GM19240 (cell line): ENCODE measurements at regions not wholly inside any gene's neighbourhood (a gene's known extent, or its start where the extent isn't known, plus 50 kb on each side); places are given as distances from the start of the nearest gene placed in this dataset.
"Not testable (repeated sequence)": the region's sequence is repeated elsewhere in the genome, so short reads cannot be mapped to it uniquely, and the experiment has no call there.

Experiments used
- DNase-seq: peaks from one replicate; pipeline ENCODE4 v3.0.0; 2011; ENCODE audit warnings: low spot score; ENCODE audit not compliant: insufficient read length

GRCh38 chr4:138450546-138451275 lies 208.6 kb upstream of the SLC7A11 start:
- no peak for DNase-seq

GRCh38 chr4:138449938-138450337 lies 207.8 kb upstream of the SLC7A11 start:
- DNase-seq = no peak

GRCh38 chr4:138448169-138448568 lies 206.0 kb upstream of the SLC7A11 start:
- DNase-seq = no peak

GRCh38 chr4:138446456-138446855 lies 204.3 kb upstream of the SLC7A11 start:
- DNase-seq = no peak

DNA sequence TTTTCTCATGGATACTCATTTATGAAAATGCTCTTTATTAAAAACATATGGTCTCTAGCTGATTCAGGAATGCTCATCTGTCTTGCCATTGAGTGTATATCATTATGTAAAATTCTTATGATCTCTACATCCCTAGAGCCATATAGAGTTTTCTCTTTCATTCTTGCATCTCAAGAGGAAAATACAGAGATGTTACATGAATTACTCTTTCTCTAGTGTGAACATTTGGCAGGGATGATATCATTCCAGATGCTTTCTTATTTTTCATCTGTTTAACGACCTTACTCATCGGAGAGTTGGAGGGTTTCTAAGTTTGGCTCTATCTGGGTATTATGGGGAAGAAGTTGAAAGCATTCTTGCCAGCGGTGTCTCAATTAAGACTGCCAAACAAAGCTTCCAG lies 202.9 kb upstream of the SLC7A11 start:
- no peak for DNase-seq

- no peak for DNase-seq
Measured at GRCh38 chr4:138444260-138444659, 202.1 kb upstream of the SLC7A11 start.

- no peak for DNase-seq
Measured at GRCh38 chr4:138439143-138439581, 197.0 kb upstream of the SLC7A11 start.

DNA sequence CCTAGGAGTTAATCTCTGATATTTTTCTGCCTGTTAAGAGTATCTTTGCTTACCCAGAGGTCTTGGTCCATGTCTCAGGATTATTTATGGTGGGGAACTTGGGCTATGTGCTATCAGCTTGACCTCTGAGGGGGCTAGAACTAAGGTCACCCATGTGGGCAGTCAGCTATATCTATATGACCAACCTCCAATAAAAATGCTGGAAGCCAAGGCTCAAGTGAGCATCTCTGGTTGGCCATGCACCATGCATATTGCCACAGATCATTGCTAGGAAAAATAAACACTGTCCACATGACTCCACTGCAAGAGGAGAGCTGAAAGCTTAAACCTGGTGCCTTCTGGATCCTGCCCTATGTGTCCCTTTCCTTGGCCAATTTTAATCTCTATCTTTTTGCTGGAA lies 196.5 kb upstream of the SLC7A11 start:
- DNase-seq = no peak

GRCh38 chr4:138437263-138437851 lies 195.2 kb upstream of the SLC7A11 start:
- no peak for DNase-seq

DNA sequence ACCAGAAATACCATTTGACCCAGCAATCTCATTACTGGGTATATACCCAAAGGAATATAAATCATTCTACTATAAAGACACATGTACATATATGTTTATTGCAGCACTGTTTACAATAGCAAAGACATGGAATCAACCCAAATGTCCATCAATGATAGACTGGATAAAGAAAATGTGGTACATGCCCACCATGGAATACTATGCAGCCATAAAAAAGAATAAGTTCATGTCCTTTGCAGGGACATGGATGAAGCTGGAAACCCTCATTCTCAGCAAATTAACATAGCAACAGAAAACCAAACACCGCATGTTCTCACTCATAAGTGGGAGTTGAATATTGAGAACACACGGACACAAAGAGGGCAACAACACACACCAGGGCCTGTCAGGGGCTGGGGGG lies 193.6 kb upstream of the SLC7A11 start:
- not testable (repeated sequence) for DNase-seq

GRCh38 chr4:138435046-138435445 lies 192.9 kb upstream of the SLC7A11 start:
- DNase-seq = not testable (repeated sequence)

GRCh38 chr4:138428611-138429010 lies 186.5 kb upstream of the SLC7A11 start:
- no peak for DNase-seq

- DNase-seq = no peak
Measured at GRCh38 chr4:138426786-138427185, 184.6 kb upstream of the SLC7A11 start.

DNA sequence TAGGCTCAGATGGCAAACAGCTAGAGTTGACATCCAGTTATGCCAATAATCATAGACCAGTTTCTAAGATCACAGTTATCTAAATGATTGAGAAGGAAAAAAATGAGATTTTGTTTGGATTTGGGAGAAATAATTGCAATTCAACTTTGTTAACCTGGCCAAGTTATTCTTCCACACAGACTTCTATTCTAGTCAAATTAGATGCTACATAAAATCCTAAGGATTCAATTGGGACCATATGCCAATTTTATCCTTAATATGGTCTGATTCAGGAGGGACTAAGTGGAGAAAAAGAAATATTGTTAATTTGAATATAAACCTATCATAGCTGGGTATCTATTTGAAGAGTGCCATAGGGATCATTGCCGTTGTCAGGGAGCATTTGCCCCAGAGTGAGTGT lies 178.3 kb upstream of the SLC7A11 start:
- DNase-seq = no peak

DNA sequence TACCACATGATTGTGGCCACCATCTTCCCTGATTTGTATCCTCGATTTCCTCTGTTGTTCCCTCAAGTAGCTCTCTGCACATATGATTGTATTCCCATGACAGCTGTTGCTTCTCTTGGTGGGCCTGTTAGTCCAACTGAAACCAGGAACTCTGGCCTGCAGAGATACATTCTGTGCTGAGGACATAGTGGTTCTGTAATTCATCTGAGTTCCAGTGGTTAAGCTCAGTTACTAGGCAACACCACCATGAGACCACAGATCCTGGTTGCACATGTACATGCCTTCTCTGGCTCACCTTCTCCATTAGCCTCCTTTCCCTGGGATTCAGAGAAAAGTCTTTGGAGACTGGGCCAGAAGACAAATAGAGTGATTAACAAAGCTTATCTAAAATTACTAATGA lies 172.1 kb upstream of the SLC7A11 start:
- DNase-seq = no peak

GRCh38 chr4:138413273-138413672 lies 171.1 kb upstream of the SLC7A11 start:
- no peak for DNase-seq

DNA sequence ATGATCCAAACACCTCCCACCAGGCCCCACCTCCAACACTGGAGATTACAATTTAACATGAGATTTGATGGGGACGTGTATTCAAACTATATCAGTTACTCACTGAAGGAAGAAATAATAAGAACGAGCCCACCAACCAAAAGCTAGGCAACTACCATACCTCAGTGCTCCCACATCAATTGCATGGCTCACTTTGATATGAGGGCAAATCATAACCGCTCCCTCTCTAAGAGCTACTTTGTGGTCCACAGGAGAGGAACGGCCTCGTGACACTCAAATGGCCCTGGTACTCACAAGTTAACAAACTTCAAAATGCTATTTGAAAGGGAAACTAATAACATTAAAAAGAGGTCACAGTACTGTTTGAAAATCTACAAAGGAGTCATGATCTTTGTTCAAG lies 170.7 kb upstream of the SLC7A11 start:
- no peak for DNase-seq

- no peak for DNase-seq
Measured at GRCh38 chr4:138410266-138410665, 168.1 kb upstream of the SLC7A11 start.

DNA sequence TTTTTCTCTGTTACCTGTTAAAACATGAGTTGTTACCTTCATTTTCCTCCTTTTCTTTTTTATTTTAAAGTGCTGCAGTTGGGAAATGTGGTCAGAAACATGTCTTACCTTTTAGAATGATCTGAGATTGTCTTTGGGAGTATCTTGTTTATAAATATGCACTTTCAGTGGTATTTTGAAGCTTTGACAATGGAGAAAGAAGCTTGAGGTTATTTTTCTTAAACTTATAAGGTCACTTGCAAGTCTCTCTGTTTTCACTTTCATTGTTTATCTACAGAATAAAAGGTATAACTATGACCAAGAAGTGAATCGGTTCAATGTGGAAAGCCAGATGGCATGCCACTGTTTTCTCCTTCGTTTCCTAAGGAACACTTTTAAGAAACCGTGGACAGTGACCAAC lies 167.5 kb upstream of the SLC7A11 start:
- DNase-seq = no peak

DNA sequence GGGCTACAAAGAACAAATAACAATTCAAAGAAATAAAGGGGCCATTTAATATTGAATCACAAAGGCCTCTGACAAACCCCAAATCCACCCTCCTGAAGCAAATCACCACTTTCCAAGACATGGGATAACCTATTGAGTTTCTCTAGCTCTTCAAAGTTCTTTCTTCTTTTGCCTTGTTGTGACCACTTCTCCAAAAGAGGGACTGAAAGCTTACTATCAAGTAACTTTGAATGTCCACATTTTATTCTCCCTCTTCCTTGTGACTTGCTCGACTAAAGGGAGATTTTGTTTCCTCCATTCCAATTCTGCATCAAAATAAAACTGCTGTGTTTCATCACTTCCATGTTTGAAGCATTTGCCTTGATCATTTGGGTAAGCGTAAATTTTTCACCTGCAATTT lies 166.6 kb upstream of the SLC7A11 start:
- DNase-seq = no peak

GRCh38 chr4:138407329-138407728 lies 165.2 kb upstream of the SLC7A11 start:
- no peak for DNase-seq

- DNase-seq = no peak
Measured at GRCh38 chr4:138406876-138407275, 164.7 kb upstream of the SLC7A11 start.

- DNase-seq = no peak
Measured at GRCh38 chr4:138405934-138406567, 163.9 kb upstream of the SLC7A11 start.
